Medulla oblongata (tissue), 1 donor: ENCODE measurements at regions not wholly inside any gene's neighbourhood (a gene's known extent, or its start where the extent isn't known, plus 50 kb on each side); places are given as distances from the start of the nearest gene placed in this dataset.
"Not testable (repeated sequence)": the region's sequence is repeated elsewhere in the genome, so short reads cannot be mapped to it uniquely, and the experiment has no call there.

Experiments used
- DNase-seq: peaks from one replicate; pipeline ENCODE4 v3.0.0-alpha.2; 2015; ENCODE audit errors: extremely low spot score

- no peak for DNase-seq
Observed at GRCh38 chr4:62461961-62462360, 1261.8 kb downstream of the ADGRL3 start.

GRCh38 chr4:62460329-62460728 lies 1260.2 kb downstream of the ADGRL3 start:
- DNase-seq: no peak

GRCh38 chr4:62457356-62457755 lies 1257.2 kb downstream of the ADGRL3 start:
- no peak for DNase-seq

GRCh38 chr4:62455871-62456270 lies 1255.7 kb downstream of the ADGRL3 start:
- no peak for DNase-seq

GRCh38 chr4:62454535-62454934 lies 1254.4 kb downstream of the ADGRL3 start:
- no peak for DNase-seq

GRCh38 chr4:62450740-62451139 lies 1250.6 kb downstream of the ADGRL3 start:
- no peak for DNase-seq

- no peak for DNase-seq
Observed at GRCh38 chr4:62449538-62449937, 1249.4 kb downstream of the ADGRL3 start.

- DNase-seq: no peak
Observed at GRCh38 chr4:62448911-62449310, 1248.8 kb downstream of the ADGRL3 start.

GRCh38 chr4:62439051-62439450 lies 1238.9 kb downstream of the ADGRL3 start:
- DNase-seq: no peak

GRCh38 chr4:62434921-62435320 lies 1234.8 kb downstream of the ADGRL3 start:
- no peak for DNase-seq

GRCh38 chr4:62431513-62432231 lies 1231.5 kb downstream of the ADGRL3 start:
- DNase-seq: not testable (repeated sequence)

- DNase-seq: no peak
Observed at GRCh38 chr4:62429297-62429696, 1229.2 kb downstream of the ADGRL3 start.

GRCh38 chr4:62415256-62415655 lies 1215.1 kb downstream of the ADGRL3 start:
- no peak for DNase-seq

GRCh38 chr4:62414563-62414962 lies 1214.4 kb downstream of the ADGRL3 start:
- DNase-seq: no peak

- peak; percentile 11 for DNase-seq
Observed at GRCh38 chr4:62410371-62411003, 1210.4 kb downstream of the ADGRL3 start.

- DNase-seq: no peak
Observed at GRCh38 chr4:62408454-62408853, 1208.3 kb downstream of the ADGRL3 start.

GRCh38 chr4:62407534-62407933 lies 1207.4 kb downstream of the ADGRL3 start:
- peak; percentile 54 for DNase-seq

GRCh38 chr4:62402088-62402806 lies 1202.1 kb downstream of the ADGRL3 start:
- DNase-seq: no peak

GRCh38 chr4:62399242-62399641 lies 1199.1 kb downstream of the ADGRL3 start:
- DNase-seq: peak; percentile 47

- DNase-seq: no peak
Observed at GRCh38 chr4:62398318-62398717, 1198.2 kb downstream of the ADGRL3 start.

- peak; percentile 56 for DNase-seq
Observed at GRCh38 chr4:62394766-62395165, 1194.6 kb downstream of the ADGRL3 start.

- DNase-seq: no peak
Observed at GRCh38 chr4:62387808-62388207, 1187.7 kb downstream of the ADGRL3 start.

- no peak for DNase-seq
Observed at GRCh38 chr4:62377700-62378099, 1177.6 kb downstream of the ADGRL3 start.
